ENCODE measurements at regions not wholly inside any gene's neighbourhood (a gene's known extent, or its start where the extent isn't known, plus 50 kb on each side); places are given as distances from the start of the nearest gene placed in this dataset.

DNA sequence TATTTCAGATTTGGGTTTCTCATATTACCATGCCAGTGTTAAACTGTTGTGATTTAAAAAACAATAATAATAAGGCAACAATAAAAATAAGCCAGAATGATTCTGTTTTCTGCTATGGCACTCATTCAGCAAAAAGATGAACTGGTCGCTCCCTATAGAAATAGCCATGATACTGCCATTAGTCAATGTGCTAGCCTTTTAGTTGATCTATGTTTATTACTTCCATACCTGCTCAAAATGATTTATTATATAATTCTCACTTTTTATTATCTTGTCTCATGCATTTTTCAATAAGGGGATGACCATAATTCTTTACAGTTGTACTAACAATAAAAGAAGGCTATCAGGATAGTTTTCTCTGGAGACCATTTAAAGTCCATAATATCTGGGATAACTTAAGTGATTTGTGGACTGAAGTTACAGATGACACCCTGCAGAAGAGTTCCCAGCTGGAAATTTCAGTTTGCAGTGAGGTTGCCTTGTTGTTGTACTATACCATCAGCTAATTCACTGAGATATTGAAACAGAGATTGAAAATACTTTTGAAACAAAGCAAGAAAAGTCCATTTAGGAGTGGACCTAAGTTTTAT is 334.3 kb downstream of the GABRB2 start (continued):
- TF ChIP-seq ELF1 (IDR thresholded peaks at IDR 0.05; ENCODE audit: borderline replicate concordance, low read depth) (no peak), POLR2A (IDR thresholded peaks at IDR 0.05; ENCODE audit: borderline replicate concordance, extremely low read depth, insufficient read depth, insufficient read length) (no peak), ZNF274 (IDR thresholded peaks at IDR 0.05; ENCODE audit: low read depth, low read length) (no peak), TCF7L2 (IDR thresholded peaks at IDR 0.05; ENCODE audit: borderline replicate concordance, extremely low read depth, insufficient read depth, insufficient read length) (no peak), CEBPB (IDR thresholded peaks at IDR 0.05; ENCODE audit: low read depth) (no peak), EZH2 (IDR thresholded peaks at IDR 0.05) (no peak)
- TF ChIP-seq, protein P1, sequence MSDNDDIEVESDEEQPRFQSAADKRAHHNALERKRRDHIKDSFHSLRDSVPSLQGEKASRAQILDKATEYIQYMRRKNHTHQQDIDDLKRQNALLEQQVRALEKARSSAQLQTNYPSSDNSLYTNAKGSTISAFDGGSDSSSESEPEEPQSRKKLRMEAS (IDR thresholded peaks at IDR 0.05) = no peak
- TF ChIP-seq, protein P2, sequence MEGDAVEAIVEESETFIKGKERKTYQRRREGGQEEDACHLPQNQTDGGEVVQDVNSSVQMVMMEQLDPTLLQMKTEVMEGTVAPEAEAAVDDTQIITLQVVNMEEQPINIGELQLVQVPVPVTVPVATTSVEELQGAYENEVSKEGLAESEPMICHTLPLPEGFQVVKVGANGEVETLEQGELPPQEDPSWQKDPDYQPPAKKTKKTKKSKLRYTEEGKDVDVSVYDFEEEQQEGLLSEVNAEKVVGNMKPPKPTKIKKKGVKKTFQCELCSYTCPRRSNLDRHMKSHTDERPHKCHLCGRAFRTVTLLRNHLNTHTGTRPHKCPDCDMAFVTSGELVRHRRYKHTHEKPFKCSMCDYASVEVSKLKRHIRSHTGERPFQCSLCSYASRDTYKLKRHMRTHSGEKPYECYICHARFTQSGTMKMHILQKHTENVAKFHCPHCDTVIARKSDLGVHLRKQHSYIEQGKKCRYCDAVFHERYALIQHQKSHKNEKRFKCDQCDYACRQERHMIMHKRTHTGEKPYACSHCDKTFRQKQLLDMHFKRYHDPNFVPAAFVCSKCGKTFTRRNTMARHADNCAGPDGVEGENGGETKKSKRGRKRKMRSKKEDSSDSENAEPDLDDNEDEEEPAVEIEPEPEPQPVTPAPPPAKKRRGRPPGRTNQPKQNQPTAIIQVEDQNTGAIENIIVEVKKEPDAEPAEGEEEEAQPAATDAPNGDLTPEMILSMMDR (IDR thresholded peaks at IDR 0.05 in 2 of 3, conservative IDR thresholded peaks at IDR 0.05 in 1 of 3; ENCODE audit: borderline replicate concordance in 1 of 3, insufficient read depth in 1 of 3, low read depth in 2 of 3, low read length in 2 of 3) = no peak

DNA sequence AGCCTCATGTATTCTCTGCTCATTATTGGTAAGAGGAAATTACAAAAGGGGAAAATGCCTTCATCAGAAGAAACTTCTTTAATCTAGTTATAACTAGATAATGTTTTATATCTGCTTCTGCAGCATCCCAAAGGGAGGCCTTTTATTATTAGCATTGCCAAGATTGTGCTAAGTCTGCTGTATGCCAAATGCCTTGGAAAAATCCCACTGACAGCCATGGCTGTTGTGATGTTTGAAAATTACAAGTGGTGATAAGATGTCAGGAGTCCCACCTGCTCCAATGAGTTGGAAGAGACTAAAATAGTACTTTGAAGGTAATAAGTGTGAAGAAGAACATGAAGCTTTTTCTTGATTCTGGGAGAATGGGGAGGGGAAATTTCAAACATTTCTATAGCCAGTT is 345.0 kb downstream of the GABRB2 start:
- intact Hi-C loops (cut with micrococcal nuclease) = no loop called here
- POLR2A ChIA-PET = no interaction called here

More for the DNA sequence above, 345.0 kb downstream of the GABRB2 start:
- H3K9ac ChIP-seq (ENCODE audit: low read length) = no peak overlapping the region
- no peak overlapping the region for H3K4me3 ChIP-seq (replicated peaks in 1 of 2; ENCODE audit: low read depth in 1 of 2, low read length in 2 of 2)
- H3K27me3 ChIP-seq (ENCODE audit: insufficient read depth, low read length) = no peaks in the 10 kb centered on the region
- H2AFZ ChIP-seq (ENCODE audit: low read depth, low read length, poor library complexity, severe bottlenecking) = no peak overlapping the region
- no peaks in the 10 kb centered on the region for H3K4me1 ChIP-seq (ENCODE audit: control insufficient read depth in 1 of 2, insufficient read depth in 2 of 2, low read length in 2 of 2)
- no peaks in the 10 kb centered on the region for H3K36me3 ChIP-seq (ENCODE audit: control insufficient read depth in 1 of 2, insufficient read depth in 2 of 2, low read length in 2 of 2)
- no peaks in the 10 kb centered on the region for H3K9me2 ChIP-seq (ENCODE audit: insufficient read depth)
- no peaks in the 10 kb centered on the region for H4K20me1 ChIP-seq (ENCODE audit: insufficient read depth)
- no TSS peak for BruUV-seq (replicated peaks)
- no peaks in the 10 kb centered on the region for H3K79me2 ChIP-seq (ENCODE audit: insufficient read depth, low read length)
- ChIA-PET RAD21 (ENCODE audit: low non-redundant PET in 1 of 2, low total read pairs in 2 of 2, uncharacterized antibody in 2 of 2, unreplicated experiment in 2 of 2) (no interaction called here), CTCF (no interaction called here)
- no peak overlapping the region for H3K4me2 ChIP-seq (ENCODE audit: low read length)
- H3K9me3 ChIP-seq (ENCODE audit: control insufficient read depth in 1 of 2, insufficient read depth in 1 of 2, low read depth in 1 of 2, low read length in 2 of 2) = peaks cover 0 to 6% of the 10 kb centered on the region in 2 experiments; a peak in 2 of 4 replicates
- no peak overlapping the region for H3K27ac ChIP-seq (ENCODE audit: low read depth, low read length)
- ATAC-seq = no peak
- no peak for DNase-seq (ENCODE audit: low read depth, low spot score)
- TF ChIP-seq SRF (IDR thresholded peaks at IDR 0.05; ENCODE audit: low read depth) (no peak), SIN3A (IDR thresholded peaks at IDR 0.05; ENCODE audit: low read depth) (no peak), ZNF274 (IDR thresholded peaks at IDR 0.05; ENCODE audit: low read depth, low read length) (no peak), TCF7L2 (IDR thresholded peaks at IDR 0.05; ENCODE audit: borderline replicate concordance, extremely low read depth, insufficient read depth, insufficient read length) (no peak), YY1 (IDR thresholded peaks at IDR 0.05; ENCODE audit: extremely low read depth, insufficient replicate concordance, low read depth, low read length) (no peak), CBX3 (IDR thresholded peaks at IDR 0.05; ENCODE audit: low read depth) (no peak), FOSL1 (IDR thresholded peaks at IDR 0.05; ENCODE audit: low read depth) (no peak), SP1 (IDR thresholded peaks at IDR 0.05; ENCODE audit: low read depth) (no peak), EGR1 (IDR thresholded peaks at IDR 0.05; ENCODE audit: low read depth) (no peak), CEBPB (IDR thresholded peaks at IDR 0.05; ENCODE audit: low read depth) (no peak), RAD21 (IDR thresholded peaks at IDR 0.05; ENCODE audit: low read depth) (no peak), JUND (IDR thresholded peaks at IDR 0.05) (no peak)
- TF ChIP-seq, protein P1 (IDR thresholded peaks at IDR 0.05) = no peak
- TF ChIP-seq, protein P2 (IDR thresholded peaks at IDR 0.05 in 2 of 3, conservative IDR thresholded peaks at IDR 0.05 in 1 of 3; ENCODE audit: borderline replicate concordance in 1 of 3, insufficient read depth in 1 of 3, low read depth in 2 of 3, low read length in 2 of 3) = no peak

Data from HCT116 (cell line).